Activated naive CD4-positive, alpha-beta T cell treated with anti-CD3 and anti-CD28 coated beads, Interleukin-2, amount 50 U/mL, for 72 hours (primary cell): ENCODE measurements at regions not wholly inside any gene's neighbourhood (a gene's known extent, or its start where the extent isn't known, plus 50 kb on each side); places are given as distances from the start of the nearest gene placed in this dataset.

Source experiments
- ATAC-seq, 2 donors: fragments of 150-1000 bp; cut with Tn5 transposase; 2 replicates each; pipeline ENCODE4 v1.10.0; 2021; ENCODE audit warnings: mild to moderate bottlenecking in 2 of 2, moderate library complexity in 2 of 2
- DNase-seq, 2 donors: peaks; one replicate each; pipeline ENCODE4 v3.0.0; 2021 to 2022; ENCODE audit warnings: low spot score in 2 of 2
- H3K27ac Mint-ChIP-seq, 2 donors: one replicate each; pipeline ENCODE4 v1.8.0; 2022; ENCODE audit warnings: mild to moderate bottlenecking in 2 of 2, mixed read lengths in 2 of 2
- H3K36me3 Mint-ChIP-seq, 2 donors: one replicate each; pipeline ENCODE4 v1.8.0; 2022; ENCODE audit warnings: mixed read lengths in 2 of 2
- H3K9me3 Mint-ChIP-seq, 2 donors: one replicate each; pipeline ENCODE4 v1.8.0; 2022; ENCODE audit warnings: mixed read lengths in 2 of 2

GRCh38 chr1:189374816-189375215 is 1102.8 kb downstream of the BRINP3 start:
- no peak for ATAC-seq
- DNase-seq, result no peak
- Mint-ChIP-seq H3K9me3 (peaks cover 15 to 28% of the 10 kb centered on the region in 2 donors), H3K36me3 (no peaks in the 10 kb centered on the region), H3K27ac (no peak overlapping the region)

GRCh38 chr1:189405419-189405818 is 1072.2 kb downstream of the BRINP3 start:
- DNase-seq (no peak), ATAC-seq (no peak)
- no peaks in the 10 kb centered on the region for H3K36me3 Mint-ChIP-seq
- H3K27ac Mint-ChIP-seq, result no peak overlapping the region
- peaks cover 13 to 21% of the 10 kb centered on the region in 2 donors for H3K9me3 Mint-ChIP-seq

- DNase-seq (no peak), ATAC-seq (no peak)
- H3K36me3 Mint-ChIP-seq, result no peaks in the 10 kb centered on the region
- peaks cover 11 to 20% of the 10 kb centered on the region in 2 donors for H3K9me3 Mint-ChIP-seq
- H3K27ac Mint-ChIP-seq, result no peak overlapping the region
These were observed 1067.9 kb downstream of the BRINP3 start for GRCh38 chr1:189409774-189410173.

- Mint-ChIP-seq H3K9me3 (peaks cover 0 to 12% of the 10 kb centered on the region in 2 donors), H3K27ac (no peak overlapping the region), H3K36me3 (no peaks in the 10 kb centered on the region)
- no peak for ATAC-seq
- DNase-seq, result no peak
These were observed 1052.8 kb downstream of the BRINP3 start for GRCh38 chr1:189424746-189425331.

GRCh38 chr1:189429610-189430009 is 1048.1 kb downstream of the BRINP3 start:
- Mint-ChIP-seq H3K9me3 (peaks cover 4 to 12% of the 10 kb centered on the region in 2 donors), H3K27ac (no peak overlapping the region), H3K36me3 (peaks cover 0 to 2% of the 10 kb centered on the region in 2 donors)
- ATAC-seq, result no peak
- DNase-seq, result no peak

- no peak for ATAC-seq
- Mint-ChIP-seq H3K27ac (no peak overlapping the region), H3K9me3 (peaks cover 8 to 15% of the 10 kb centered on the region in 2 donors), H3K36me3 (peaks cover 0 to 4% of the 10 kb centered on the region in 2 donors)
- DNase-seq, result no peak
These were observed 1046.2 kb downstream of the BRINP3 start for GRCh38 chr1:189431447-189431846.

GRCh38 chr1:189432753-189433152 is 1044.9 kb downstream of the BRINP3 start:
- Mint-ChIP-seq H3K36me3 (peaks cover 0 to 4% of the 10 kb centered on the region in 2 donors), H3K27ac (no peak overlapping the region), H3K9me3 (peaks cover 8 to 15% of the 10 kb centered on the region in 2 donors)
- DNase-seq (no peak), ATAC-seq (no peak)

GRCh38 chr1:189434461-189434860 is 1043.2 kb downstream of the BRINP3 start:
- ATAC-seq, result no peak
- Mint-ChIP-seq H3K27ac (no peak overlapping the region), H3K9me3 (peaks cover 8 to 11% of the 10 kb centered on the region in 2 donors), H3K36me3 (peaks cover 0 to 4% of the 10 kb centered on the region in 2 donors)
- DNase-seq, result no peak

GRCh38 chr1:189435398-189435797 is 1042.3 kb downstream of the BRINP3 start:
- Mint-ChIP-seq H3K9me3 (peaks cover 8 to 11% of the 10 kb centered on the region in 2 donors), H3K27ac (no peak overlapping the region), H3K36me3 (peaks cover 0 to 4% of the 10 kb centered on the region in 2 donors)
- DNase-seq, result no peak
- ATAC-seq, result no peak

GRCh38 chr1:189438808-189439207 is 1038.9 kb downstream of the BRINP3 start:
- no peak overlapping the region for H3K27ac Mint-ChIP-seq
- ATAC-seq, result no peak
- H3K36me3 Mint-ChIP-seq, result peaks cover 0 to 4% of the 10 kb centered on the region in 2 donors
- DNase-seq, result no peak
- H3K9me3 Mint-ChIP-seq, result peaks cover 4 to 8% of the 10 kb centered on the region in 2 donors

- Mint-ChIP-seq H3K9me3 (peaks cover 10 to 16% of the 10 kb centered on the region in 2 donors), H3K27ac (no peak overlapping the region)
- ATAC-seq, result no peak
These were observed 1014.5 kb downstream of the BRINP3 start for GRCh38 chr1:189463166-189463565.

GRCh38 chr1:189496768-189497167 is 980.9 kb downstream of the BRINP3 start:
- Mint-ChIP-seq H3K27ac (no peak overlapping the region), H3K9me3 (peaks cover 18 to 20% of the 10 kb centered on the region in 2 donors), H3K36me3 (no peaks in the 10 kb centered on the region)
- ATAC-seq (no peak), DNase-seq (no peak)

More at GRCh38 chr1:189463166-189463565, 1014.5 kb downstream of the BRINP3 start:
- H3K36me3 Mint-ChIP-seq, result no peaks in the 10 kb centered on the region
- DNase-seq, result no peak

- ATAC-seq (no peak), DNase-seq (no peak)
- H3K36me3 Mint-ChIP-seq, result no peaks in the 10 kb centered on the region
- H3K9me3 Mint-ChIP-seq, result peaks cover 21 to 23% of the 10 kb centered on the region in 2 donors
- H3K27ac Mint-ChIP-seq, result no peak overlapping the region
These were observed 977.9 kb downstream of the BRINP3 start for GRCh38 chr1:189499736-189500135.

- Mint-ChIP-seq H3K36me3 (peaks cover 0 to 3% of the 10 kb centered on the region in 2 donors), H3K9me3 (peaks cover 18 to 31% of the 10 kb centered on the region in 2 donors), H3K27ac (no peak overlapping the region)
- ATAC-seq, result no peak
- DNase-seq, result no peak
These were observed 976.9 kb downstream of the BRINP3 start for GRCh38 chr1:189500778-189501177.

GRCh38 chr1:189510827-189511226 is 966.8 kb downstream of the BRINP3 start:
- Mint-ChIP-seq H3K9me3 (peaks cover 9 to 31% of the 10 kb centered on the region in 2 donors), H3K36me3 (peaks cover 7 to 9% of the 10 kb centered on the region in 2 donors), H3K27ac (no peak overlapping the region)
- ATAC-seq (no peak), DNase-seq (no peak)

GRCh38 chr1:189513091-189513490 is 964.6 kb downstream of the BRINP3 start:
- Mint-ChIP-seq H3K9me3 (peaks cover 9 to 38% of the 10 kb centered on the region in 2 donors), H3K36me3 (peaks cover 7% of the 10 kb centered on the region in 2 donors), H3K27ac (no peak overlapping the region)
- ATAC-seq, result no peak
- DNase-seq, result no peak

GRCh38 chr1:189522441-189522840 is 955.2 kb downstream of the BRINP3 start:
- Mint-ChIP-seq H3K9me3 (peaks cover 12 to 19% of the 10 kb centered on the region in 2 donors), H3K27ac (no peak overlapping the region), H3K36me3 (no peaks in the 10 kb centered on the region)
- no peak for DNase-seq
- no peak for ATAC-seq

GRCh38 chr1:189524501-189524900 is 953.2 kb downstream of the BRINP3 start:
- H3K9me3 Mint-ChIP-seq, result peaks cover 10 to 21% of the 10 kb centered on the region in 2 donors
- no peak for ATAC-seq
- H3K36me3 Mint-ChIP-seq, result no peaks in the 10 kb centered on the region
- H3K27ac Mint-ChIP-seq, result no peak overlapping the region
- DNase-seq, result no peak
